WTC11 (cell line): ENCODE measurements at regions not wholly inside any gene's neighbourhood (a gene's known extent, or its start where the extent isn't known, plus 50 kb on each side); places are given as distances from the start of the nearest gene placed in this dataset.

ENCODE experiments used
- ATAC-seq: fragments of 200-7000 bp; cut with Tn5 transposase; 2 replicates; pipeline ENCODE4 v1.10.0; 2021; ENCODE audit warnings: mild to moderate bottlenecking, moderate library complexity
- CTCF ChIA-PET: fragments of 300-600 bp; sonication (Branson Sonifier 250); formaldehyde crosslinking; loops from one replicate; lab custom pipeline; 2021; ENCODE audit warnings: antibody characterized with exemption; lab: Charles Lee
- POLR2A ChIA-PET: fragments of 350-600 bp; sonication (Branson Sonifier 250); formaldehyde crosslinking; loops from one replicate; lab custom pipeline; 2021; ENCODE audit warnings: antibody characterized with exemption; lab: Charles Lee
- DNase-seq: peaks from one replicate; pipeline ENCODE4 v3.0.0; 2021; ENCODE audit warnings: low spot score
- H3K27ac Mint-ChIP-seq: 2 replicates; pipeline ENCODE4 v1.8.0; 2021; ENCODE audit warnings: mixed read lengths
- H3K27me3 Mint-ChIP-seq: 2 replicates; pipeline ENCODE4 v1.8.0; 2021; ENCODE audit warnings: low read depth, mild to moderate bottlenecking, moderate library complexity, mixed read lengths
- H3K36me3 Mint-ChIP-seq: 2 replicates; pipeline ENCODE4 v1.8.0; 2021; ENCODE audit warnings: mixed read lengths
- H3K4me1 Mint-ChIP-seq: 2 replicates; pipeline ENCODE4 v1.8.0; 2022; ENCODE audit warnings: mixed read lengths
- H3K4me3 Mint-ChIP-seq: 2 replicates; pipeline ENCODE4 v1.8.0; 2021; ENCODE audit warnings: mild to moderate bottlenecking, moderate library complexity, mixed read lengths
- H3K9me3 Mint-ChIP-seq: 2 replicates; pipeline ENCODE4 v1.8.0; 2021; ENCODE audit warnings: mixed read lengths
- ARID4B ChIP-seq: sonication (generic); formaldehyde crosslinking; IDR thresholded peaks from 2 replicates; pipeline ENCODE4 v1.8.0; 2023; ENCODE audit warnings: missing genetic modification reagents, mild to moderate bottlenecking, borderline replicate concordance
- EMX1 ChIP-seq: fragments of 250-450 bp; sonication (Bioruptor Pico); IDR thresholded peaks from 2 replicates; pipeline ENCODE4 v1.8.0; 2021; ENCODE audit warnings: mild to moderate bottlenecking
- FOXJ3 ChIP-seq: sonication (generic); formaldehyde crosslinking; IDR thresholded peaks from 2 replicates; pipeline ENCODE4 v1.9.0; 2021; ENCODE audit warnings: missing genetic modification reagents, mild to moderate bottlenecking, borderline replicate concordance
- GRHL2 ChIP-seq: fragments of 250-450 bp; sonication (Bioruptor Pico); IDR thresholded peaks from 2 replicates; pipeline ENCODE4 v1.8.0; 2022; ENCODE audit warnings: mild to moderate bottlenecking, moderate library complexity; ENCODE audit not compliant: insufficient replicate concordance, severe bottlenecking
- GTF2I ChIP-seq: fragments of 250-450 bp; sonication (Bioruptor Pico); conservative IDR thresholded peaks from 2 replicates; pipeline ENCODE4 v1.4.0; 2021; ENCODE audit warnings: mild to moderate bottlenecking
- HMGXB4 ChIP-seq: sonication (generic); formaldehyde crosslinking; IDR thresholded peaks from 2 replicates; pipeline ENCODE4 v1.8.1; 2023; ENCODE audit warnings: mild to moderate bottlenecking, moderate library complexity, missing genetic modification reagents
- NFATC4 ChIP-seq: fragments of 250-450 bp; sonication (Bioruptor Pico); IDR thresholded peaks from 2 replicates; pipeline ENCODE4 v1.9.0; 2021; ENCODE audit warnings: mild to moderate bottlenecking
- NR1H2 ChIP-seq: sonication (generic); formaldehyde crosslinking; IDR thresholded peaks from 2 replicates; pipeline ENCODE4 v1.9.0; 2021; ENCODE audit warnings: mild to moderate bottlenecking, moderate library complexity, missing genetic modification reagents
- RORB ChIP-seq: fragments of 250-450 bp; sonication (Bioruptor Pico); IDR thresholded peaks from 2 replicates; pipeline ENCODE4 v1.9.0; 2021; ENCODE audit warnings: mild to moderate bottlenecking
- ZNF138 ChIP-seq: sonication (generic); formaldehyde crosslinking; conservative IDR thresholded peaks from 2 replicates; pipeline ENCODE4 v1.8.1; 2022; ENCODE audit warnings: mild to moderate bottlenecking, moderate library complexity, missing genetic modification reagents
- ZNF232 ChIP-seq: sonication (generic); formaldehyde crosslinking; IDR thresholded peaks from 2 replicates; pipeline ENCODE4 v1.8.0; 2022; ENCODE audit warnings: mild to moderate bottlenecking, missing genetic modification reagents
- TF ChIP-seq, protein P1 (sequence below): sonication (generic); formaldehyde crosslinking; IDR thresholded peaks from 2 replicates; pipeline ENCODE4 v1.8.0; 2023; ENCODE audit warnings: missing genetic modification reagents
- TF ChIP-seq, protein P2 (sequence below): sonication (generic); formaldehyde crosslinking; conservative IDR thresholded peaks from 2 replicates; pipeline ENCODE4 v1.8.1; 2022; ENCODE audit warnings: mild to moderate bottlenecking, missing genetic modification reagents

DNA sequence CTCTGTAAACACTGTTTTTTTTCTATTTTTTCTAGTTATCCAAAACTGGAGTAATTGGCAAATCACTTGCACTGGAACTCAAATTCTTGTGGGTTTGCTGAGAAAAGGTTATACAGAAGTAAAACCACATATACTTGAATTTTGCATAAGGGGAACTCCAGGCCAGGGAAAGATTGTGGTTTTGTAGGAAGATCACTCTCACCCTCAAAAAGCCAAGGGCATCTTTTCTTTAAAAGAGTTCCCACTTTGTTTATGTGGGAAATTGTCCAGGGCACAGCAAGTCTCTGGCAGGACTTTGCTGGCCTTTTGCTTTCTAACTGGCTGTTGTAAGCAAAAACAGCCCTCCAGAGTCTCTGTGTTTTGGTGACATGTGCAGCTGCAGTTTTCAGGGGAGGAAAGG, 340.3 kb upstream of the RBMS3 start:
- no peak overlapping the region for H3K4me3 Mint-ChIP-seq
- no peaks in the 10 kb centered on the region for H3K4me1 Mint-ChIP-seq
- CTCF ChIA-PET, result no interaction called here
- no peaks in the 10 kb centered on the region for H3K27me3 Mint-ChIP-seq
- H3K36me3 Mint-ChIP-seq, result no peaks in the 10 kb centered on the region
- no peak overlapping the region for H3K27ac Mint-ChIP-seq
- no peaks in the 10 kb centered on the region for H3K9me3 Mint-ChIP-seq
- TF ChIP-seq ARID4B (CRISPR knock-in tag) (no peak), GTF2I (CRISPR knock-in tag) (no peak), FOXJ3 (CRISPR knock-in tag) (no peak), EMX1 (no peak)
- TF ChIP-seq, protein P1, sequence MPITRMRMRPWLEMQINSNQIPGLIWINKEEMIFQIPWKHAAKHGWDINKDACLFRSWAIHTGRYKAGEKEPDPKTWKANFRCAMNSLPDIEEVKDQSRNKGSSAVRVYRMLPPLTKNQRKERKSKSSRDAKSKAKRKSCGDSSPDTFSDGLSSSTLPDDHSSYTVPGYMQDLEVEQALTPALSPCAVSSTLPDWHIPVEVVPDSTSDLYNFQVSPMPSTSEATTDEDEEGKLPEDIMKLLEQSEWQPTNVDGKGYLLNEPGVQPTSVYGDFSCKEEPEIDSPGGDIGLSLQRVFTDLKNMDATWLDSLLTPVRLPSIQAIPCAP (CRISPR knock-in tag), result no peak
- DNase-seq (no peak), ATAC-seq (no peak)
- POLR2A ChIA-PET, result no interaction called here

GRCh38 chr3:28940994-28941393, 339.9 kb upstream of the RBMS3 start:
- Mint-ChIP-seq H3K4me3 (no peak overlapping the region), H3K9me3 (no peaks in the 10 kb centered on the region), H3K27ac (no peak overlapping the region), H3K36me3 (no peaks in the 10 kb centered on the region), H3K4me1 (no peaks in the 10 kb centered on the region), H3K27me3 (no peaks in the 10 kb centered on the region)
- no peak for TF ChIP-seq GRHL2
- TF ChIP-seq NFATC4 (CRISPR knock-in tag), result no peak
- no peak for TF ChIP-seq ZNF138
- no peak for TF ChIP-seq HMGXB4
- POLR2A ChIA-PET, result no interaction called here
- DNase-seq (no peak), ATAC-seq (no peak)
- CTCF ChIA-PET, result no interaction called here

DNA sequence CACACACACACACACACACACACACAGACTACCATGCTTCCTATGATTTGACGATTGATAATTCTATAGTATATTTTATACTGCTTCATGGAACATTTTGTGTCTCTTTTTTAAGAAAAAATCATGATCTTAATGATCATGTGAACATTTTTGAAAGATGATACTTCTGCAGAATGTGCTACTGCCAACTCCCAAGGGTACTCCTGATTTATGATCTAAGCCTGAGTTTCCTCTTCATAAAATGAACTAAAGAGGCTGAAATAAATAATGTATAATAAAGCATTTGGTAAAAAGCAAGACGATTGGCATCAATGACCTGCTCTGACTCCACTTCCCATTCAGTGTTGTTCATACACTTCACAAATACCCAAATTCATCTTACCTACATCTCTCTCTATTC, 333.8 kb upstream of the RBMS3 start:
- CTCF ChIA-PET, result no interaction called here

More for the DNA sequence above, 333.8 kb upstream of the RBMS3 start:
- TF ChIP-seq HMGXB4 (no peak), NR1H2 (CRISPR knock-in tag) (no peak), RORB (CRISPR knock-in tag) (no peak), ZNF232 (CRISPR knock-in tag) (no peak)
- TF ChIP-seq, protein P1 (CRISPR knock-in tag), result no peak
- TF ChIP-seq, protein P2, sequence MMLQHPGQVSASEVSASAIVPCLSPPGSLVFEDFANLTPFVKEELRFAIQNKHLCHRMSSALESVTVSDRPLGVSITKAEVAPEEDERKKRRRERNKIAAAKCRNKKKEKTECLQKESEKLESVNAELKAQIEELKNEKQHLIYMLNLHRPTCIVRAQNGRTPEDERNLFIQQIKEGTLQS (CRISPR knock-in tag), result no peak
- H3K36me3 Mint-ChIP-seq, result no peaks in the 10 kb centered on the region
- POLR2A ChIA-PET, result no interaction called here
- H3K4me1 Mint-ChIP-seq, result 0 out of 2 replicates have a peak, but pooled peaks cover 4% of the 10 kb centered on the region
- no peak overlapping the region for H3K27ac Mint-ChIP-seq
- DNase-seq (no peak), ATAC-seq (no peak)
- no peaks in the 10 kb centered on the region for H3K27me3 Mint-ChIP-seq
- no peak overlapping the region for H3K4me3 Mint-ChIP-seq
- no peaks in the 10 kb centered on the region for H3K9me3 Mint-ChIP-seq
